Retinal pigment epithelial cell (primary cell): ENCODE measurements at regions not wholly inside any gene's neighbourhood (a gene's known extent, or its start where the extent isn't known, plus 50 kb on each side); places are given as distances from the start of the nearest gene placed in this dataset.
"Not testable (repeated sequence)": the region's sequence is repeated elsewhere in the genome, so short reads cannot be mapped to it uniquely, and the experiment has no call there.

Experiments
- DNase-seq: peaks from one replicate; pipeline ENCODE4 v3.0.0-alpha.2; 2010; ENCODE audit warnings: low read depth
- H3K4me3 ChIP-seq: 2 replicates; pipeline ENCODE4 v1.5.1; 2011; ENCODE audit warnings: mild to moderate bottlenecking, low read length, control low read depth, moderate library complexity
- TF ChIP-seq, protein P1 (sequence below): conservative IDR thresholded peaks from 2 replicates; pipeline ENCODE4 v1.5.1; 2011; ENCODE audit warnings: low read depth, low read length, control low read depth, inconsistent platforms

- TF ChIP-seq, protein P1, sequence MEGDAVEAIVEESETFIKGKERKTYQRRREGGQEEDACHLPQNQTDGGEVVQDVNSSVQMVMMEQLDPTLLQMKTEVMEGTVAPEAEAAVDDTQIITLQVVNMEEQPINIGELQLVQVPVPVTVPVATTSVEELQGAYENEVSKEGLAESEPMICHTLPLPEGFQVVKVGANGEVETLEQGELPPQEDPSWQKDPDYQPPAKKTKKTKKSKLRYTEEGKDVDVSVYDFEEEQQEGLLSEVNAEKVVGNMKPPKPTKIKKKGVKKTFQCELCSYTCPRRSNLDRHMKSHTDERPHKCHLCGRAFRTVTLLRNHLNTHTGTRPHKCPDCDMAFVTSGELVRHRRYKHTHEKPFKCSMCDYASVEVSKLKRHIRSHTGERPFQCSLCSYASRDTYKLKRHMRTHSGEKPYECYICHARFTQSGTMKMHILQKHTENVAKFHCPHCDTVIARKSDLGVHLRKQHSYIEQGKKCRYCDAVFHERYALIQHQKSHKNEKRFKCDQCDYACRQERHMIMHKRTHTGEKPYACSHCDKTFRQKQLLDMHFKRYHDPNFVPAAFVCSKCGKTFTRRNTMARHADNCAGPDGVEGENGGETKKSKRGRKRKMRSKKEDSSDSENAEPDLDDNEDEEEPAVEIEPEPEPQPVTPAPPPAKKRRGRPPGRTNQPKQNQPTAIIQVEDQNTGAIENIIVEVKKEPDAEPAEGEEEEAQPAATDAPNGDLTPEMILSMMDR: no peak
- H3K4me3 ChIP-seq: no peak overlapping the region
- DNase-seq: no peak
Measured at GRCh38 chr6:68077661-68078060, 557.4 kb upstream of the ADGRB3 start.

GRCh38 chr6:68071740-68072139, 563.3 kb upstream of the ADGRB3 start:
- TF ChIP-seq, protein P1: no peak

GRCh38 chr6:68069921-68070710, 565.0 kb upstream of the ADGRB3 start:
- no peak overlapping the region for H3K4me3 ChIP-seq
- TF ChIP-seq, protein P1: no peak
- no peak for DNase-seq

More at GRCh38 chr6:68071740-68072139, 563.3 kb upstream of the ADGRB3 start:
- DNase-seq: no peak
- no peak overlapping the region for H3K4me3 ChIP-seq

DNA sequence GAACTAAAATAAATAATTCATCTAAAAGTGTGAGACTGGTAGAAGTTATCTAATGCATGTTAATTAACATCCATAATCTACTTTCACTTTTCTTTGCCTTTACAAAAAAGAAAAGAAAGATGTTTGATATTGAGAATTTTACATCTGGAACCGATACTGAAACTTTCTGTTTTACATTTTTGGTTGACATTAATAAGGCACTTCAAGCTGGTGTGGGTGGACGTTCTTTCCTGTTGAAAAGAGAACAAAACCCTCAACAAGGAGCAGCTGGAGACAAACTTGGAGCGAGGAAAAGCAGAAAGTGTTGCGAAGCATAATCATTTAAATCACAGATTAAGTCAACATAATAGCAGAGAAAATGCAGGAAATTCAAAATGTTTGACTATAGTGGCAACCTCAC, 575.2 kb upstream of the ADGRB3 start:
- TF ChIP-seq, protein P1: no peak
- DNase-seq: no peak
- H3K4me3 ChIP-seq: no peak overlapping the region

DNA sequence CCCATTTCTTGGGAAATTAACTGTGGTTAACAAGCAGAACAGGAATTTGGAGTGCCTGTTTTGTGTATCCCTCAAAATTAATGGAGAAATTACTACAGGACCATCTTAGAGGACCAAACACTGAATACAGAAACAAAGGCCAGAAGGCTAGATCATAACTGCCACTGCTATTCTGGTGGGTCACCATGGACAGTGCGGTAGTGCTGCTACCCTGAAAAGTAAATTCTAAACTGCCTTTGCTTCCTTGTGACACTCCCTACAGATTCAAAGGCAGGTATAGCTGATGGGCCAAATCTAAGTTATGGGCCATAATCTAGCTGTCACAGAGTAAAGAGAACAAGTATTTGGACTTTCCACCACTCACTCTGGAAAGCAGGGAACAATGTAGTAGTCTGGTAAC, 575.8 kb upstream of the ADGRB3 start:
- DNase-seq: no peak
- no peak overlapping the region for H3K4me3 ChIP-seq
- TF ChIP-seq, protein P1: no peak

- DNase-seq, H3K4me3 ChIP-seq: not testable (repeated sequence)
Measured at GRCh38 chr6:68056596-68056995, 578.5 kb upstream of the ADGRB3 start.

DNA sequence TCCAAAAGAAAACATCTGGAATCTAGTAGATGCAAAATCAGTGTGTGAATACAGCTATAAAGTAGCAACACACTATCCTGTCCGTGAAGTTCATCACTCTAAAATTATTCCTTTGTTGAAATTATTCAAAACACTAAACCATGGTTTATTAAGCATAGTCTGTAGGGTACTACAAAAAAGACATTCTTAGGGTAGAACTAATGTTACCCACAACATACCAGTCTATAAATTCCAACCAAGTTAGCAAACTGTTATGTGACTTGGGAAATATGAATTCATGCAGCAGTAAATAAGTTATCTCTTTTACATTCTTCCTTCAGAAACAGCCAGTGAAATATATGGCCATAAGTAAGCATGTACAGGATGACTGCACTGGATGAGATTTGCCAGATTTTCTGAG, 580.3 kb upstream of the ADGRB3 start:
- no peak for DNase-seq
- no peak overlapping the region for H3K4me3 ChIP-seq
- TF ChIP-seq, protein P1: no peak
